ENCODE measurements at regions not wholly inside any gene's neighbourhood (a gene's known extent, or its start where the extent isn't known, plus 50 kb on each side); places are given as distances from the start of the nearest gene placed in this dataset.

- ATAC-seq, result peak; percentile 68
- H3K4me3 ChIP-seq, result no peak overlapping the region
- no peaks in the 10 kb centered on the region for H3K79me2 ChIP-seq (replicated peaks; ENCODE audit: insufficient read depth)
- Mint-ChIP-seq H3K4me1 (peaks cover 18% of the 10 kb centered on the region), H3K36me3 (ENCODE audit: low read depth) (peaks cover 3% of the 10 kb centered on the region; the same call in 1 of the 3 replicates), H3K27me3 (ENCODE audit: insufficient read depth, low read depth, poor library complexity) (no peaks in the 10 kb centered on the region), H3K4me3 (no peak overlapping the region), H3K27ac (no peak overlapping the region), H3K9me3 (peaks cover 2% of the 10 kb centered on the region; the same call in 2 of the 3 replicates)
- H3K9me2 ChIP-seq (ENCODE audit: insufficient read depth), result peaks cover 3% of the 10 kb centered on the region; the same call in 1 of the 2 replicates
- peak; percentile 73 for DNase-seq (ENCODE audit: low spot score)
- H3K4me1 ChIP-seq (ENCODE audit: insufficient read depth), result peaks cover 23% of the 10 kb centered on the region
- no peak overlapping the region for H2AFZ ChIP-seq
- peak overlapping the region; percentile 72 for H3K27ac ChIP-seq (ENCODE audit: low read depth)
- no peaks in the 10 kb centered on the region for H3K36me3 ChIP-seq (ENCODE audit: insufficient read depth)
- peak overlapping the region; percentile 33 for H3K4me2 ChIP-seq
- no peaks in the 10 kb centered on the region for H3F3A ChIP-seq (replicated peaks; ENCODE audit: low read depth)
- H4K20me1 ChIP-seq (replicated peaks; ENCODE audit: insufficient read depth), result no peaks in the 10 kb centered on the region
- no peak for TF ChIP-seq ZNF114 (CRISPR knock-in tag; IDR thresholded peaks at IDR 0.05)
- no peak for TF ChIP-seq ZNF462 (CRISPR knock-in tag; IDR thresholded peaks at IDR 0.05)
- TF ChIP-seq, protein P1, sequence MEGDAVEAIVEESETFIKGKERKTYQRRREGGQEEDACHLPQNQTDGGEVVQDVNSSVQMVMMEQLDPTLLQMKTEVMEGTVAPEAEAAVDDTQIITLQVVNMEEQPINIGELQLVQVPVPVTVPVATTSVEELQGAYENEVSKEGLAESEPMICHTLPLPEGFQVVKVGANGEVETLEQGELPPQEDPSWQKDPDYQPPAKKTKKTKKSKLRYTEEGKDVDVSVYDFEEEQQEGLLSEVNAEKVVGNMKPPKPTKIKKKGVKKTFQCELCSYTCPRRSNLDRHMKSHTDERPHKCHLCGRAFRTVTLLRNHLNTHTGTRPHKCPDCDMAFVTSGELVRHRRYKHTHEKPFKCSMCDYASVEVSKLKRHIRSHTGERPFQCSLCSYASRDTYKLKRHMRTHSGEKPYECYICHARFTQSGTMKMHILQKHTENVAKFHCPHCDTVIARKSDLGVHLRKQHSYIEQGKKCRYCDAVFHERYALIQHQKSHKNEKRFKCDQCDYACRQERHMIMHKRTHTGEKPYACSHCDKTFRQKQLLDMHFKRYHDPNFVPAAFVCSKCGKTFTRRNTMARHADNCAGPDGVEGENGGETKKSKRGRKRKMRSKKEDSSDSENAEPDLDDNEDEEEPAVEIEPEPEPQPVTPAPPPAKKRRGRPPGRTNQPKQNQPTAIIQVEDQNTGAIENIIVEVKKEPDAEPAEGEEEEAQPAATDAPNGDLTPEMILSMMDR (conservative IDR thresholded peaks at IDR 0.05; ENCODE audit: low read depth in 2 of 2), result no peak
- no peak for TF ChIP-seq CREB1 (CRISPR knock-in tag; IDR thresholded peaks at IDR 0.05; ENCODE audit: low read depth)
- TF ChIP-seq NANOG (IDR thresholded peaks at IDR 0.05; ENCODE audit: borderline replicate concordance), result peak; percentile 45; the same call in 1 of the 2 replicates
- no peaks in the 10 kb centered on the region for H3K27me3 ChIP-seq (ENCODE audit: insufficient read depth)
Observed at GRCh38 chr11:127338380-127339259, 338.1 kb upstream of the KIRREL3 start.

Data from GM23338 (cell line).